ENCODE measurements at regions not wholly inside any gene's neighbourhood (a gene's known extent, or its start where the extent isn't known, plus 50 kb on each side); places are given as distances from the start of the nearest gene placed in this dataset.

DNA sequence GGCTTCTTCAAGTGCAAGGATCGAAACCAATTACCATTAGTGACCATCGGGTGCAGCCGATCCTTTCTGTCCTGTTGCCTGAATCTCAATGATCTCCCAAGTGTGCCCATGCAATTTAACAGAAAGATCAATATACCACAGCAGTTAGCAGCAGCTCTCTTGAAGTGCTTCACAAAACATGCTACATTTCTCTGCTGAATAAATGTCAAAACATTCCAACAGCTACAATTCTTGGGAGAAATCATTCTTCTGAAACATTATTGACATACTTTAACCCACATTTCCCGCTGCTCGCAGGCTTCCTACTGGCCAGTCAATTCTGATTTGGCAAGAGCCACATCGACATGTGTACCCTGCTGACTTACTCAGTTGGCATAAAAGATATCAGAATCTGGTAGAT is 907.7 kb downstream of the TMEM182 start:
- H3K9ac ChIP-seq (ENCODE audit: low read depth, low read length, poor library complexity, severe bottlenecking) = no peak overlapping the region

More for the DNA sequence above, 907.7 kb downstream of the TMEM182 start:
- Histone ChIP-seq H3K4me1 (ENCODE audit: insufficient read depth, low read length, poor library complexity, severe bottlenecking) (no peaks in the 10 kb centered on the region), H3K36me3 (ENCODE audit: insufficient read depth, low read length) (no peaks in the 10 kb centered on the region), H3K4me2 (ENCODE audit: low read depth, low read length, poor library complexity, severe bottlenecking) (no peak overlapping the region), H3K79me2 (ENCODE audit: insufficient read depth, low read length) (no peaks in the 10 kb centered on the region), H3F3A (ENCODE audit: low read depth) (no peaks in the 10 kb centered on the region), H2AFZ (ENCODE audit: low read length) (no peak overlapping the region), H3K27me3 (ENCODE audit: insufficient read depth, low read length, poor library complexity, severe bottlenecking) (no peaks in the 10 kb centered on the region), H3K9me2 (replicated peaks; ENCODE audit: low read depth, low read length) (no peaks in the 10 kb centered on the region), H3K9me3 (ENCODE audit: insufficient read depth, low read depth, low read length) (no peaks in the 10 kb centered on the region), H4K20me1 (ENCODE audit: insufficient read depth, low read length, poor library complexity, severe bottlenecking) (no peaks in the 10 kb centered on the region), H3K4me3 (ENCODE audit: low read length, poor library complexity, severe bottlenecking) (no peak overlapping the region)
- TF ChIP-seq CTCF (conservative IDR thresholded peaks at IDR 0.05; ENCODE audit: low read length) (no peak), EZH2phosphoT487 (IDR thresholded peaks at IDR 0.05; ENCODE audit: borderline replicate concordance) (no peak)
